Glutamatergic neuron (in vitro differentiated cells): ENCODE measurements at regions not wholly inside any gene's neighbourhood (a gene's known extent, or its start where the extent isn't known, plus 50 kb on each side); places are given as distances from the start of the nearest gene placed in this dataset.

Experiments
- DNase-seq: peaks from one replicate; pipeline ENCODE4 v3.0.0; 2022
- H3K27ac Mint-ChIP-seq: one replicate; pipeline ENCODE4 v1.8.0; 2020; ENCODE audit warnings: mild to moderate bottlenecking, mixed read lengths, inconsistent platforms; ENCODE audit not compliant: unreplicated experiment
- H3K27me3 Mint-ChIP-seq: one replicate; pipeline ENCODE4 v1.8.0; 2020; ENCODE audit warnings: mild to moderate bottlenecking, moderate library complexity, mixed read lengths, inconsistent platforms; ENCODE audit not compliant: unreplicated experiment
- H3K36me3 Mint-ChIP-seq: one replicate; pipeline ENCODE4 v1.8.0; 2020; ENCODE audit warnings: mild to moderate bottlenecking, mixed read lengths, inconsistent platforms; ENCODE audit not compliant: unreplicated experiment
- H3K4me1 Mint-ChIP-seq: one replicate; pipeline ENCODE4 v1.8.0; 2020; ENCODE audit warnings: mild to moderate bottlenecking, low read depth, mixed read lengths, inconsistent platforms; ENCODE audit not compliant: unreplicated experiment
- H3K4me3 Mint-ChIP-seq: one replicate; pipeline ENCODE4 v1.8.0; 2020; ENCODE audit warnings: mild to moderate bottlenecking, mixed read lengths, inconsistent platforms; ENCODE audit not compliant: unreplicated experiment
- H3K9me3 Mint-ChIP-seq: one replicate; pipeline ENCODE4 v1.8.0; 2020; ENCODE audit warnings: mild to moderate bottlenecking, moderate library complexity, mixed read lengths, inconsistent platforms; ENCODE audit not compliant: unreplicated experiment
- TF ChIP-seq, protein P1 (sequence below): fragments of 200-600 bp; sonication (generic); IDR thresholded peaks from one replicate; pipeline ENCODE4 v1.5.0; 2021; ENCODE audit not compliant: partially characterized antibody, unreplicated experiment

DNA sequence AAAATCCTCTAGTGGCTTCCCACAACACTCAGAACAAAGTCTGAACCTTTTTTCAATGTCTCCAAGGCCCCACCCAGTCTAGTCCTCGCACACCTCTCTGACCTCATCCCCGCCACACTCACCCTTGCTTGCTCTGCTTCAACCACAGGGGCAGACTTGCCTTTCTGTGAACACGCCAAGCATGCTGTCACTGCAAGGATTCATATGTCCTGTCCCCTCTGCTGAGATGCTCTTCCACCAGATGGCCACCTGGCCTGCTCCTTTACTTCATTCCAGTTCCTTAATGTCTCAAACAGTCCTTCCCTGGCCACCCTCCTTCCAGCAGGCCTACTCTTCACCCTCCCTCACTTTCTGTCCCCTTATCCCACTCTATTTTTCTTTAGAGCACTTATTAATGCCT is 60.6 kb upstream of the ARHGAP20 start:
- no peaks in the 10 kb centered on the region for H3K4me1 Mint-ChIP-seq
- H3K27ac Mint-ChIP-seq, result no peak overlapping the region
- no peak for DNase-seq
- TF ChIP-seq, protein P1, sequence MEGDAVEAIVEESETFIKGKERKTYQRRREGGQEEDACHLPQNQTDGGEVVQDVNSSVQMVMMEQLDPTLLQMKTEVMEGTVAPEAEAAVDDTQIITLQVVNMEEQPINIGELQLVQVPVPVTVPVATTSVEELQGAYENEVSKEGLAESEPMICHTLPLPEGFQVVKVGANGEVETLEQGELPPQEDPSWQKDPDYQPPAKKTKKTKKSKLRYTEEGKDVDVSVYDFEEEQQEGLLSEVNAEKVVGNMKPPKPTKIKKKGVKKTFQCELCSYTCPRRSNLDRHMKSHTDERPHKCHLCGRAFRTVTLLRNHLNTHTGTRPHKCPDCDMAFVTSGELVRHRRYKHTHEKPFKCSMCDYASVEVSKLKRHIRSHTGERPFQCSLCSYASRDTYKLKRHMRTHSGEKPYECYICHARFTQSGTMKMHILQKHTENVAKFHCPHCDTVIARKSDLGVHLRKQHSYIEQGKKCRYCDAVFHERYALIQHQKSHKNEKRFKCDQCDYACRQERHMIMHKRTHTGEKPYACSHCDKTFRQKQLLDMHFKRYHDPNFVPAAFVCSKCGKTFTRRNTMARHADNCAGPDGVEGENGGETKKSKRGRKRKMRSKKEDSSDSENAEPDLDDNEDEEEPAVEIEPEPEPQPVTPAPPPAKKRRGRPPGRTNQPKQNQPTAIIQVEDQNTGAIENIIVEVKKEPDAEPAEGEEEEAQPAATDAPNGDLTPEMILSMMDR, result no peak
- no peaks in the 10 kb centered on the region for H3K36me3 Mint-ChIP-seq
- H3K27me3 Mint-ChIP-seq, result no peaks in the 10 kb centered on the region
- no peak overlapping the region for H3K4me3 Mint-ChIP-seq
- H3K9me3 Mint-ChIP-seq, result no peaks in the 10 kb centered on the region

GRCh38 chr11:110766316-110766715 is 54.1 kb upstream of the ARHGAP20 start:
- Mint-ChIP-seq H3K36me3 (no peaks in the 10 kb centered on the region), H3K4me3 (no peak overlapping the region), H3K9me3 (no peaks in the 10 kb centered on the region), H3K27ac (no peak overlapping the region), H3K4me1 (no peaks in the 10 kb centered on the region), H3K27me3 (peaks cover 1% of the 10 kb centered on the region)
- no peak for DNase-seq
- TF ChIP-seq, protein P1, result no peak

- H3K4me1 Mint-ChIP-seq, result no peaks in the 10 kb centered on the region
- no peak overlapping the region for H3K4me3 Mint-ChIP-seq
- H3K9me3 Mint-ChIP-seq, result no peaks in the 10 kb centered on the region
- H3K27ac Mint-ChIP-seq, result no peak overlapping the region
- peaks cover 1% of the 10 kb centered on the region for H3K27me3 Mint-ChIP-seq
- H3K36me3 Mint-ChIP-seq, result no peaks in the 10 kb centered on the region
- no peak for DNase-seq
- TF ChIP-seq, protein P1, result no peak
These were observed 52.2 kb upstream of the ARHGAP20 start for GRCh38 chr11:110764485-110764884.

- Mint-ChIP-seq H3K4me3 (no peak overlapping the region), H3K27me3 (peaks cover 1% of the 10 kb centered on the region), H3K9me3 (no peaks in the 10 kb centered on the region), H3K4me1 (no peaks in the 10 kb centered on the region), H3K36me3 (no peaks in the 10 kb centered on the region), H3K27ac (no peak overlapping the region)
- no peak for DNase-seq
- TF ChIP-seq, protein P1, result no peak
These were observed 51.2 kb upstream of the ARHGAP20 start for GRCh38 chr11:110763249-110764011.

GRCh38 chr11:110762590-110762989 is 50.4 kb upstream of the ARHGAP20 start:
- Mint-ChIP-seq H3K27me3 (peaks cover 1% of the 10 kb centered on the region), H3K9me3 (no peaks in the 10 kb centered on the region), H3K36me3 (no peaks in the 10 kb centered on the region), H3K4me3 (no peak overlapping the region), H3K27ac (no peak overlapping the region), H3K4me1 (no peaks in the 10 kb centered on the region)
- TF ChIP-seq, protein P1, result no peak
- DNase-seq, result no peak
